Hematopoietic multipotent progenitor cell treated with erythropoietin and hydrocortisone succinate and interleukin-3 and kit ligand, for 6 days (in vitro differentiated cells): ENCODE measurements at regions not wholly inside any gene's neighbourhood (a gene's known extent, or its start where the extent isn't known, plus 50 kb on each side); places are given as distances from the start of the nearest gene placed in this dataset.
"Not testable (repeated sequence)": the region's sequence is repeated elsewhere in the genome, so short reads cannot be mapped to it uniquely, and the experiment has no call there.

Experiments used
- DNase-seq: peaks from one replicate; pipeline ENCODE4 v3.0.0-alpha.2; 2015

GRCh38 chr1:232441036-232441411, 188.9 kb downstream of the SIPA1L2 start:
- no peak for DNase-seq

- DNase-seq, result no peak
Measured at GRCh38 chr1:232440325-232441035, 189.5 kb downstream of the SIPA1L2 start.

- no peak for DNase-seq
Measured at GRCh38 chr1:232439011-232439410, 190.9 kb downstream of the SIPA1L2 start.

- DNase-seq, result no peak
Measured at GRCh38 chr1:232438476-232438875, 191.5 kb downstream of the SIPA1L2 start.

- DNase-seq, result no peak
Measured at GRCh38 chr1:232437510-232437909, 192.4 kb downstream of the SIPA1L2 start.

- no peak for DNase-seq
Measured at GRCh38 chr1:232435729-232436128, 194.2 kb downstream of the SIPA1L2 start.

- no peak for DNase-seq
Measured at GRCh38 chr1:232432313-232432712, 197.6 kb downstream of the SIPA1L2 start.

GRCh38 chr1:232431748-232432147, 198.2 kb downstream of the SIPA1L2 start:
- no peak for DNase-seq

- DNase-seq, result no peak
Measured at GRCh38 chr1:232431326-232431725, 198.6 kb downstream of the SIPA1L2 start.

GRCh38 chr1:232430467-232430866, 199.5 kb downstream of the SIPA1L2 start:
- no peak for DNase-seq

GRCh38 chr1:232428786-232429530, 201.0 kb downstream of the SIPA1L2 start:
- no peak for DNase-seq

GRCh38 chr1:232428036-232428645, 201.8 kb downstream of the SIPA1L2 start:
- no peak for DNase-seq

GRCh38 chr1:232426801-232427200, 203.1 kb downstream of the SIPA1L2 start:
- DNase-seq, result no peak

GRCh38 chr1:232425421-232425820, 204.5 kb downstream of the SIPA1L2 start:
- no peak for DNase-seq

- DNase-seq, result peak; percentile 19
Measured at GRCh38 chr1:232423591-232423990, 206.3 kb downstream of the SIPA1L2 start.

- DNase-seq, result no peak
Measured at GRCh38 chr1:232422898-232423297, 207.0 kb downstream of the SIPA1L2 start.

- no peak for DNase-seq
Measured at GRCh38 chr1:232422098-232422497, 207.8 kb downstream of the SIPA1L2 start.

GRCh38 chr1:232421143-232421796, 208.7 kb downstream of the SIPA1L2 start:
- peak; percentile 58 for DNase-seq

- DNase-seq, result no peak
Measured at GRCh38 chr1:232417636-232418248, 212.2 kb downstream of the SIPA1L2 start.

GRCh38 chr1:232416026-232416568, 213.8 kb downstream of the SIPA1L2 start:
- DNase-seq, result peak; percentile 4

GRCh38 chr1:232415481-232415880, 214.5 kb downstream of the SIPA1L2 start:
- DNase-seq, result not testable (repeated sequence)

- no peak for DNase-seq
Measured at GRCh38 chr1:232414100-232414499, 215.8 kb downstream of the SIPA1L2 start.

GRCh38 chr1:232413674-232414073, 216.3 kb downstream of the SIPA1L2 start:
- peak; percentile 32 for DNase-seq
